M059J (cell line): ENCODE measurements at regions not wholly inside any gene's neighbourhood (a gene's known extent, or its start where the extent isn't known, plus 50 kb on each side); places are given as distances from the start of the nearest gene placed in this dataset.

Experiments
- DNase-seq: peaks from one replicate; pipeline ENCODE4 v3.0.0-alpha.2; 2012; ENCODE audit warnings: low read depth

DNA sequence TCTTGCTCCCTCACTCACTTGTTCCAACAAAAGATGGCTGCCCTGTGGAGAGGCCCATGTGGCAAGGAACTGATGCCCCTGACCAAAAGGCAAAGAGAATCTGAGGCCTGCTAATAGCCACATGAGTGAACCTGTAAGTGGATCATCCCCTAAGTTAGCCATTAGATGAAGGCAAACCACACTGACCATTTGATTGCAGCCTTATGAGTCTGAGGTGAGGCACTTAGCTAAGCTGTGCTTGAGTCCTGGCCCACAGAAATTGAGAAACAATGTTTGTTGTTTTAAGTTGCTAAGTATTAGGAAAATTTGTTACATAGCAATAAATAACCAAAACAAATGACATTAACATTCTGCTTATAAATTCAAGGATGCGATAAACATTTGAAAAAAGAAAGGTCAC is 100.1 kb upstream of the BET1 start:
- no peak for DNase-seq

DNA sequence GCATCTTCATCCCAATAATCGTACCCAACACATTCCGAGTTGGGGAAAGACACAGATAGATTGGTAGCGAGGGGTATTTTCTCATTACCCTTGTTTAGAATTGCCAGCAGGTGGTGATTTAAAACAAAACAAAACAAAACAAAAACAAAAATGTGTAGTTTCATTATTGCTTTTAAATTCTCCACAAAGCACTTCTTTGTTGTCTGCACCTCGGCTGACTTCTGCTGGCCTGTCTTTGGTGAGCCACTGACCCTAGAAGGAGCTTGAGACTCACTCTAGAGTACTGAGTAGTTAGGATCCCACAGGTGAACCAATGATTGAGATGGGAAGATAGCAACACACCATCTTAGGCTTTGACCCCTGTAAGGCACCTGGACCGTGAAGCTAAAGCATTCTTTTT is 105.4 kb upstream of the BET1 start:
- DNase-seq, result no peak

DNA sequence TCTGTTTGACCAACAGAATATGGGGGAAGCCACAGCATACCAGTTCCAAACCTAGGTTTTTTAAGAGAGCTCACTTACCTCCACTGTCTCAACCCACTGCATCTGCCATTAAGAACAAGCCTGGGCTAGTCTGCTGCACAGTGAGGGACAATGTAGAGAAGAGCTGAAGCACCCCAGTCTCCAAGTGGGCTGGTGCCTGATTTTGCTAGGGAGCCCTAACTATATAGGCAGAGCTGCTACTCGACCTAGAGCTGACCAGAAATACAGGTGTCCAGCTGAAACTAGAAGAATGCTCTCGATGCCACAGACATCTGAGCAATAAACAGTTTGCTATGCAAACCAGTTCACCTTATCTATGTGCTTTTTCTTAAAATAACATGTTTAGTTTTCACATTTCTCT is 106.9 kb upstream of the BET1 start:
- no peak for DNase-seq

DNA sequence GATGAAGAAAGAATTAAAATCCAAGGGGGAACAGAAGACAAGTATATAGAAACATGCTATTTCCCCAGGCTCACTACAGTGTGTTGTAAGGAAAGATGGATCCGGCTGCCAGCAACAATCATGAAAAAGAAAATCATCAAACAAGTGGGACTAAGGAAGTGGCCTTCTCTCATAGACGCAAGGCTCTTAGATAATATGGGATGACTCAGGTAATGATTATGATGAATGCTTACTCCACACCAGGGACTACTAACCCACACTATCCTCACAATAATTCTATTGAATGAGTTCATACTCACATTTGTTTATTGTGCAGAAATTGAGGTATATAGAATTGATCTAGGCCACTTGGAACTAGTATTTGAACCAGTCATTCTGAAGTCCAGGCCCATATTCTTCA is 111.2 kb upstream of the BET1 start:
- peak; percentile 26 for DNase-seq

DNA sequence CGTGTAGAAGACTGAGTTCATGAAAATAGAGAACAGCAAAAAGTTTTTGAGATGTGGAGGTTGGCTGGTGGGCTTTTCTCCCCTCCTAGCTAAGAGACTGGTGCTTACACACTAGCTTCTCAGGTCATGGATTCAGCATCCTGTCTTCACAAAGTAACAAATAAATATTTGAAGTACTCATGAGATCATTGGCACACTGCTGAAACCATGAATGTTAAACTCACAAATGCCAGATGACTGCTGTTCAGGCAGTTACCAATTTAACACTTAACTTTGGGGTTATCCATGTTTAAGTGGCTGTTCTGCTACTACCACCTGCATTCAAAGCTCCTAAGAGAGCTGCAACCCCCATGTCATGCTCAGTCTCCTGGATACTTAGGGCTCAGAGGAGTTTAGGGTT is 119.0 kb upstream of the BET1 start:
- DNase-seq, result no peak

DNA sequence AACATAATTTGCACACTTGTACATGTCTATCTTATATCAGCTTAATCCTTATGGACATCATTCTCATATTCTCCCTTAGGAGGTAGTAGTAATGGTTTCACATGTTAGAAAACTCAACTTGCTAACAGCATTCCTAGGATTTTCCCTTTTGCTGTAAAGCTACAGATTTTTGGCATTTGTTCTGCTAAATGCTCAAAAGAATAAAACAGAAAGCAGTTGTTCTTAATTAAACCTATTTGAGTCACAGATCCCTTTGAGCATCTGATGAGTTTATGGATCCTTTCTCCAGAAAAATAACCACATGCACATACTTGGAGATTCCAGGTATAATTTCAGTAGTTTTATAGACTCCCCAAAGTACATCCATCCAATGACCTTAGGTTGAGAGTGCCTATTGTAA is 122.9 kb upstream of the BET1 start:
- DNase-seq, result no peak

DNA sequence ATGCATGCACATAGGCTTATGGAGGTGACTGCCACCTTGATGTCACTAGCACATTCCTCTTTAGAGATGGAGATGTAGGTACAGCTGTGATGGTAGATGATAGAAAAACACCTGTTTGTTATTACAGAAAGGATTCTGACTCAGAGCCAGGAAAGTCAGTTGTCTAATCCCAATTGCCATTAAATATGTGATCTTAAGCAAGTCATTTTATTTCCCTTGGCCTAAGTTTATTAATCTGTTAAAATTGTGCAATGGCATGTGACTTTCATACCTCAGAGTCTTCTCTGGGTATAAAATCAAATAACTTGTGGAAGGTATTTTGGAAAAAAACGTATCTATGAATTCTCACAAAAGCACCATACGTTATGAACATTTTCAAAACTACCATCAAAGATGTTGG is 123.9 kb upstream of the BET1 start:
- no peak for DNase-seq

DNA sequence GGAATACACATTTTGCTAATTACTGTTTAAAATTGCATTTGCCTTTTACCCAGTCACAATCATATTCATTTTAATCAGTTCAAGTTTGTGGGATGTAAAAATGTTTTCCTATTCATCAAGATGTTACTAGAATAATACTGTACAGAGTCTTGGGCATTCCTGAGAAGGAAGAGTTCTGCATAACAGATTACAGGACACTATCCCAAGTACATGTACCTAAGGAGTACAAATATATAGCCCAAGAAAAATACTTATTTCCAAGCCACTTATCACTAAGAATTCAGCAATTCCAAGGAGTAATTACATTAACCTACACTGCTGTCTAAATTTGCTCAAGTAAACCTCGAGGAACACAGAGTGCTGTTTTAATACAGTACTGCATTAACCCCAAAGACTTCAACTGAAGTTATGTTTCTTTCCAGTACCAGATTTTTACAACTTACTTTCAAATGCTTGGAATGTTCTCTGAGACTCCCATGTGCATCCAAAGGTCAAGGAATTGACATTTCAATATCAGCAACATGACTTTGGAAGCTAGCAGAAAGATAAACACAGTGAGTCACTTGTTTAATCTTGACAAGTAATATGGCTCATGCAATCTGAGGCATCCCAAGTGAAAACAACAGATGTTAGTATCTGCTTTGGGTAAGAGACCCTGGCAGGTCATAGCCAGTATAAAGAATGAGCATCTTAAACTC is 125.4 kb upstream of the BET1 start:
- DNase-seq, result peak; percentile 89

DNA sequence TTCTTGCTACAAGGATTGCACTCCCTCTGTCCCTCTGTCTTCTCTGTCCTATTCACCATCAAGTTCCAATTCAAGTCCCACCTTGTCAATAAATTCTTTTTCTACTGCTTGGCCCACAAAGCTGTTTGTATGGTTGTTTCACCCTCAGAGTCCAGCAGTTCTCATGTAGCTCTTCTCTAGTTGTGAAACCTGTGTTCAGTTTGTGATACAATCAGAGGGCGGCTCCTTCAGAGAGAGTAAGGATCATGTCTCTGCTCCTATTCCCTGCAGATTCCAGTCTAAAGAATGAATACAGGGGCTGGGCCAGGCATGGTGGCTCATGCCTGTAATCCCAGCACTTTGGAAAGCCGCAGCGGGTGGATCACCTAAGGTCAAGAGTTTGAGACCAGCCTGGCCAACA is 126.6 kb upstream of the BET1 start:
- no peak for DNase-seq

DNA sequence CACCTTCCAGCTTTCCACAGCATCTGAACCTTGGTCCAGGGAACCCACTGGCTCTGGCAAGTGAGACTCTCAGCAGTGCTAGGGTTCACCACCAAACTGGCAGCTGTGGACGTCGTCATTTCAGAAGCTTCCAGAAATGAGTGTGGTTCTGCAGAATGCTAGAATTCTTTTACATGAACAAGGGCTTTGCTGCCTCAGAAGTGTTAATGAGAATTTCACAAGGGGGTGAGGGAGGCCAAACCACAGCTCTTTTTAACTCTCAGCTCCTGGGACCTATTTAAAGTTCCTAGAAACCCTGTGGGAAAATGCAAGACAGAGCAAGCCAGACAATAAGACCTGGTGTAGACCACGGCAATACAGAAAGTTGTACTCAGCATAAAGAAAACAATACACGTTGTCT is 129.3 kb upstream of the BET1 start:
- DNase-seq, result no peak

DNA sequence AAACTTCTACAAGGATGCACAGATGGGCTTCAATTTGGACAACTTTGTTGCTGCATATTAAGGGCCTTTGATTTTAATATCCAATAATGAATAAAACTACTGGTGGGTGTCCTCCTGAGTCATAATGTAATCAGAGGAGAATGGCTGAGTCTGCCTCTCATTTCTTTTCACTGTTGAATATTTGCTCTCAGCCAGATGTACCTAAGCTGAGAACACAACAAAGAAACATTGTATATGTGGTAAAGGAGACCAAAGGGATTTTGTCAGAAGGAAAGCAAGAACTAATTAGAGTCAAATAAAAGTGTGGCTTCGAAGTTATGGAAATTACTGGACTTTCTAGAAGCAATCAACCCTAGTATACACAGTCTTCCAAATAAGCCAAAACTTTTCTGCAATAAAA is 131.0 kb upstream of the BET1 start:
- DNase-seq, result no peak

DNA sequence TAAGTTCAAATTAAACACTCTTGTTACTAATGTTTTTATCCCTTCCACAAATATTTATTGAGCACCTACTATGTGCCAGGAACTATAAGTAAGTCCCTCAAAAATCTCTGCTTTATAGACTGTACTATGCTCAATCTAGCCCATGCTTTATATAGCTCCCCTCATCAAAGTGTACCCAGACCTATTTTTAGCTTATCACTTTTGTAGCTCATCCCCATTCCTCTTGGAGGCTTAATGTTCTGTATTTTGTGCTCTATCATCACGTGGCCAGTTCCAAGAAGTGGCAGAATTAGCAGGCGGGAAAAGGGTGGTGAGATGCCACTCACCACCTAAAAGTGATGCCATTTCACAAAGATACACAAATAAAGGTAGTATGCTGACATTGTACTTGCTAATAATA is 138.1 kb upstream of the BET1 start:
- DNase-seq, result no peak

DNA sequence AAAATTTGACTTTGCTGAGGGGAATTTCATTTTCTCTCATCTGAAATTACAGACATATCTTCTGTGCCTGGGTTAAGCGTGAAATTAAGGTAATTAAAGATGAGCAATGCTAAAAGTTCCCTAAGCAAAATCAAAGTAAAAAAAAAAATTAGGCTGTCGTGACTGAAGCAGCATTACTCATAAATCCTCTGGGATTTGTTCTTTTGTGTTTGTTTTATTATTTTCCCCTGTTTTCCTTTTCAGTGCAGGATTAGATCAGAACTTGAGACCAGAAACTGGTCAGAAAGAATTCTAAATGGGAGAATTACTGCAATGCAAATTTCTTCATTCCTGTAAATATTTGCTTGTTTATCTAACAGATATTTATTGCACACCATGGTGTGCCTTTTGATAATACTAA is 141.4 kb upstream of the BET1 start:
- DNase-seq, result peak; percentile 47

DNA sequence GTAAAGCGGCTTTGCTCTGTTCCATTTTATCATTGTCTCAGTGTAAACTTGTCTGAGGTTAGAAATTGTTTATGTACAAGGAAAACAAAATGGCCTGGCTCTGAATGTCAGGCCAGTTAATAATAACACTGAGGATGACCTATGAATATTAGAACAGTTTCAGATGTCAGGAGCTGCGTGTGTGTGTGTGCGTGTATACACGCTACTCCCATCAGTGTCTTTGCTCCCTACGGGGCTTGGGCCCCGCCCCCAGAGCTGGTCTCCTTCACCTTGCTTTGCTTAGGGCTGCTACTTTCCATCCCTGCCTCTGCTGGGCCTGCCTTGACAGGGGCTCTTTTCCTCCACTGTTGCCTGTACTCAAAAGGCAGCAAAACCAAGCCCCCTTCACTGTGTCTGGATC is 142.3 kb upstream of the BET1 start:
- DNase-seq, result peak; percentile 49

DNA sequence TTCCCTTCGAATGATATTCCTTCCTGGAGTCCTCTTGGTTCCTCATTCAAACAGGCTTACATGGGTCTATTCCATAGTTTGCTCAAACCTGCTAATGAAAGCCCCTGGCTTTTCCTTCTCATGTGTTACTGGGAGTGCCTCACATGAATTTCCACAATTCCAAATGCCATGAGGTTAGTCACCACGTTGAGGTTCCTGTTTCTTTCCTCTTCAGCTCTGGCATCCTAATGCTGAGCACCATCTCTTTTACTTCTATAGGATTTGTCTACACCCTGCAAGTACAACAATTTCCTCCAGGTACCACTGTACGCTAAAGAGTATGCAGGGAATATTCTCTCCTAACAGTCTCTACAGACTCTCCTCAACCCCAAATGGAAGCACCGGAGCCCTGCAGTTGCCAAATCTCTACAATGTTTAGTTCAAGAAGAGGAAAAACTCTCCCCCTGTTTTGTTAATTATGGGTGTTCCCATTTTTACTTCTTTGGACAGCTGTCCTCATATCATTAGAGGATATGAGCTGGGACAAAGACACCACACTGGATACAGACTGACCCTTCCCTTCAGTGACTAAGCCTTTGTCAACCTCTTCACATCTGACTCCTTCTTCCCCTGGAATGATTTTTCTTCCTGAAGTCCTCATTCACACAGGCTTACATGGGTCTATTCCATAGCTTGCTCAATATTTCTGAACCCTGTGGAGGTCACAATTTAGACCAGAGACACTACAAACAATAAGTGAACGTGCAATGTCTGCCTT is 145.8 kb upstream of the BET1 start:
- DNase-seq, result no peak

DNA sequence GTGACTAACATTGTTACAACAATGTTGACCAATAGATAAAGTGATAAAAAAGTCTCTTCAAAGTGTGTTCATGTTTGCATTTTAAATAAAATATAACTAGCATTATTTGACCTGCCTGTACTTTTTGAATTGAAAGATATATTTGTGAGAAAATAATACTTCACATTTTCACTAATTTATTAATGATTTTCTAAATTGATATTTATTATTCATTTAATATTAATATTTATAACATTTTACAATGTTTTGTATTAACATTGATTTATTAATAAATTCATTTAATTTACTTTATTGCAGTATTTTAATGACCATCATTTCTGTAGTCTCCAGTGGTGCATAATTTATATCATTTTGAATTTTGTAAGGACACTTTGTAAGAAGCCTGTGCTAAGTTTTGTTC is 150.0 kb upstream of the BET1 start:
- no peak for DNase-seq

DNA sequence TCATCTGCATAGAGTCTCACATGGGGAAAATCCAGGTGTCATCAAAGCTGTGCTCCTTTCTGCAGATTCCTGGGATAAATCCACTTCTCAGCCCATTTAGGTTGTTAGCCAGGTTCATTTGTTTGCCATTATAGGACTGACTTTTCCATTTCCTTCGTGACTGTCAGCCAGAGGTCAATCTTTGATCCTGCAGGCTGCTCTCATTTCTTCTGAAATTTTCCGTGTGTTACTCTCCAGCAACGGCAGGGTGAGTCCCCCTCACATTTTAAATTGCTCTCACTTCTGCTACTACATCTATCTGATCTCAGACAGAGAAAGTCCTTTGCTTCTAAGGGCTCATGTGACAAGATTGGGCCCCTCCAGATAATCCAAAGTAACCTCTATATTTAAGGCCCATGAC is 150.7 kb upstream of the BET1 start:
- DNase-seq, result no peak

DNA sequence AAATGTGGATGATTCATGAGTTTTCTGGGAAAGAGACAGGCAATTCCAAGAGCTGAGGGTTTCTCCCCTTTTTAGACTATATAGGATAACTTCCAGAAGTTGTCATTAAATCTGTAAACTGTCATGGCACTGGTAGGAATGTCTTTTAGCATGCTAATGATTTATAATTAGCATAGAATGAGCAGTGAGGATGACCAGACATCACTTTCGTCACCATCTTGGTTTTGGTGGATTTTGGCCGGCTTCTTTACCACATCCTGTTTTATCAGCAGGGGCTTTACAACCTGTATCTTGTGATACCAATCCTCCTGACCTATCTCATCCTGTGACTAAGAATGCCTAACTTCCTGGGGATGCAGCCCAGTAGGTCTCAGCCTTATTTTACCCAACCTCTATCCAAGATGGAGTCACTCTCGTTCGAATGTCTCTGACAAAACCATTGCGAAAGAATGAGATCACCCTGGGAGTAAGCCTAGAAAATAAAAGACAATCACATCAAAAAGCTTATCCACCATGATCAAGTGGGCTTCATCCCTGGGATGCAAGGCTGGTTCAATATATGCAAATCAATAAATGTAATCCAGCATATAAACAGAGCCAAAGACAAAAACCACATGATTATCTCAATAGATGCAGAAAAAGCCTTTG is 153.6 kb upstream of the BET1 start:
- DNase-seq, result peak; percentile 82

DNA sequence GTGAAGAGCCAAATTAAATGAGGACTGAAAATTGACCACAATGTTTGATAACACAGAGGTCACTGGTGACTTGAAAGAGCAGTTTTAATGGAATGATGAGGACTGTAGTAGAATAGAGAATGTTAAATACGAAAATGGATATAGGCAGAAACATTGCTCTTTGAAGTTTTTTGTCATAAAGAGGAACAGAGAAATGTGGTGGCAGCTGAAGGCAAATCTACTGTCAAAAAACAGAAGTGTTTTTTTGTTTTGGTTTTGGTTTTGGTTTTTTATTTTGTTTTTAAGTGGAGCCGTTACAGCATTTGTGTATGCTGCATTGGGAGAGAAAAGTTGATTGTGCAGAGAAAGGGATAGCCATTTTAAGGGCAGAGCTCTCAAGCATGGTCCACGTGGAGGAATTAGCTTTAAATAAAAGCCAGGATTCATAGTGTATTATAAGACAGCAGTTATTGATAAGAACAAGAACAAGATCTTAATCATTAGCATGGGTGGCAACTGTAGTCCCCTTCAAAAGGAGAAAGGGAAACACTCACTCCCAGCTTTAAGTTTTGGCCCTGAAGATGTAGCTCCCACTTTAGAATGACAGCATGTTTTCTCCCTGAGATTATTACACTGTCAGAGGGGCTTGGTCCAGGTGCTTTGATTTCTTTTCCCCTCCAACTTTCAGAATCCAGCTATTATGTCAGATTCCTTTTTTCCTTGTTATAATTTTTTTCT is 156.7 kb upstream of the BET1 start:
- no peak for DNase-seq

DNA sequence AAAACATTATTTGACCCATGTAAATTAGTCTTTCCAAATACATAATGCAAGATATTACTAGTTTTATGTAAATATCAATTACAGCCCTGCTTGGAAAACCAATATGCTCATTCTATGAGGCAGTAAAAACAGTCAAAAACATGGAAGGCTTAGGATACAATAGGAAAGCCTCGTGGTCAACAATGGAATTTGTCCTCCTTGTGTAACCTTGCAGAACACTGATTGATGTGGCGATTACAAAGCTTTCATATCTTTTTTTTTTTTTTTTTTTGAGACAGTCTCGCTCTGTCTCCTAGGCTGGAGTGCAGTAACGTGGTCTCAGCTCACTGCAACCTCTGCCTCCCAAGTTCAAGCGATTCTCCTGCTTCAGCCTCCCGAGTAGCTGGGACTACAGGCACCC is 157.3 kb upstream of the BET1 start:
- no peak for DNase-seq

DNA sequence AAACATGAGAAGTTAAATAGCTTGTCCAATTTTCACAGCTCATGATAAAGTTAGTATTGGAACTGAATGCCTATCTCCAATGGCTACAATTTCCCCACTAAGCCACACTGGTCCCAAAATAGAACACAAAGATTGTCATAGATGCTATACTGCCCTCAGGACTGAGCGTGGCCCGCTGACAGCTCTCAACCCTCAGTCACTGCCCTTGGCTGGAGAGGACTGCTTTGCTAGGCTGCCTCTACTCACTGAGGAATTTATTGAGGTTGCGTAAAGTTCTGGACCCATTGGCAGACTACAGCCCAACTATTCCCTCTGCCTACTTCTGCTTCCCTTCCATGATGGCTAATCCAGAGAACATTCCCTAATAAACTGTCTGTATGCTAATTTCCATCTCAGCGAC is 165.5 kb upstream of the BET1 start:
- DNase-seq, result no peak

DNA sequence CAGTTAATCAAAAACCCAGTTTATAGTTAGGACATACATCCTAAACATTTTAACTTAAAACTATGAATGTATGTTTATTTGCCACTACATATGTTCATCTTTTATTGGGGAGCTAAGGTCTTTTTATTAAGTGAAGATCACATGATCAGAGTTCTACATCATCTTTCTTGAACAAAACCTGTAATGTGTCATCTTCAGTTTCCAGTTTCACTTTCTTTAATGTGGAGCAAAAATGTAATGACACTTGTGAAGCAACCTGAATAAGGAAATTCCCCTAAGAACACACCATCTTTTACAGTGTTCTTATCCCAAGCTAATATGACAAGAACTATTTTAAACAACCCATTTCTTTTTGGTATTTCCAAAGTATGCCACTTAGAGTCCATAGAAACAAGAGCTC is 166.7 kb upstream of the BET1 start:
- DNase-seq, result no peak

DNA sequence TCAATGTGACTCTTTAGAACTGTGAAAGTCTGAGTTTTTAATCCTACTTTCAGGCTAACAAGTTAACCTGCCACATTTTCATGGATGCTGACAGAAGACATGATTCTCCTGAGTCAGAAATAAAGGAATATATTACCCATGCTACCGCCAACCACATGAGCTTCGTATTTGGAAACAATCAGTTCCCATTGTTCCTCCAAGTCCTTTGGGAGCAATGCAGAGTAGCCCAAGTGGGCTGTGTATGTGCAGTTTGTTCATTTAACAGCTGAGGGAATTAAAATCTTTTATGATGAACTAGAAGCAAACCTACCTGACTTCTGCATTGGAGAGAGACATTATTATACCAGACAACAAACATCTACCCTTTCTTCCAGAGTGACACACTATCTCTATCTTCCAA is 169.3 kb upstream of the BET1 start:
- no peak for DNase-seq
